CD14-positive monocyte (primary cell): ENCODE measurements at regions not wholly inside any gene's neighbourhood (a gene's known extent, or its start where the extent isn't known, plus 50 kb on each side); places are given as distances from the start of the nearest gene placed in this dataset.

Experiments used
- DNase-seq, 3 donors: peaks; one replicate each; pipeline ENCODE4 v3.0.0-alpha.2; 2011 to 2022
- H2AFZ ChIP-seq: 2 replicates; pipeline ENCODE4 v1.6.0; 2012; ENCODE audit warnings: mild to moderate bottlenecking, low read depth, low read length, inconsistent platforms; ENCODE audit not compliant: insufficient read depth, poor library complexity, severe bottlenecking
- H3K27ac ChIP-seq, 2 donors: 1 replicate in 1 of 2; 2 replicates in 1 of 2; pipeline ENCODE4 v1.5.1; 2012 to 2013; ENCODE audit warnings: low read length in 2 of 2, control low read depth in 1 of 2, inconsistent platforms in 1 of 2, low read depth in 1 of 2, mild to moderate bottlenecking in 1 of 2
- H3K27me3 ChIP-seq, 2 donors: one replicate each; pipeline versions ENCODE4 v1.6.0 to v1.6.1; 2011 to 2013; ENCODE audit warnings: low read length in 2 of 2; ENCODE audit not compliant: control insufficient read depth in 2 of 2, insufficient read depth in 2 of 2
- H3K36me3 ChIP-seq, 2 donors: replicated peaks in 1 of 2; 1 replicate in 1 of 2; 2 replicates in 1 of 2; pipeline versions ENCODE4 v1.5.1 to v1.6.1; 2012 to 2013; ENCODE audit warnings: low read length in 2 of 2, control low read depth in 1 of 2, inconsistent platforms in 1 of 2, mild to moderate bottlenecking in 1 of 2; ENCODE audit not compliant: insufficient read depth in 2 of 2, control insufficient read depth in 1 of 2
- H3K4me1 ChIP-seq, 2 donors: 1 replicate in 1 of 2; 2 replicates in 1 of 2; pipeline versions ENCODE4 v1.5.1 to v1.6.1; 2012 to 2013; ENCODE audit warnings: low read length in 2 of 2, control low read depth in 1 of 2, inconsistent platforms in 1 of 2, mild to moderate bottlenecking in 1 of 2, moderate library complexity in 1 of 2; ENCODE audit not compliant: insufficient read depth in 2 of 2, control insufficient read depth in 1 of 2
- H3K4me2 ChIP-seq: replicated peaks from 2 replicates; pipeline ENCODE3; 2012; ENCODE audit warnings: low read length, moderate library complexity, mild to moderate bottlenecking; ENCODE audit not compliant: poor library complexity, severe bottlenecking; ENCODE audit errors: extremely low read depth
- H3K4me3 ChIP-seq, 3 experiments: fragments of 200-600 bp in 1 of 3; sonication (generic) in 1 of 3; replicated peaks in 1 of 3; 1 replicate in 2 of 3; 2 replicates in 1 of 3; pipeline ENCODE4 v1.5.1; 2011 to 2013; ENCODE audit warnings: low read length in 3 of 3, mild to moderate bottlenecking in 3 of 3, control low read depth in 2 of 3, low read depth in 2 of 3, inconsistent platforms in 1 of 3, moderate library complexity in 1 of 3
- H3K79me2 ChIP-seq: 2 replicates; pipeline ENCODE4 v1.6.0; 2012; ENCODE audit warnings: mild to moderate bottlenecking, control low read depth, inconsistent platforms, low read length, moderate library complexity; ENCODE audit not compliant: insufficient read depth
- H3K9ac ChIP-seq: 2 replicates; pipeline ENCODE4 v1.6.0; 2017; ENCODE audit warnings: low read length, mild to moderate bottlenecking; ENCODE audit not compliant: insufficient read depth, poor library complexity, severe bottlenecking
- H3K9me3 ChIP-seq, 2 donors: replicated peaks in 1 of 2; 1 replicate in 1 of 2; 2 replicates in 1 of 2; pipeline versions ENCODE4 v1.5.1 to v1.6.1; 2012 to 2013; ENCODE audit warnings: low read length in 2 of 2, control low read depth in 1 of 2; ENCODE audit not compliant: control insufficient read depth in 1 of 2, insufficient read depth in 1 of 2
- H4K20me1 ChIP-seq: 2 replicates; pipeline ENCODE4 v1.6.0; 2012; ENCODE audit warnings: mild to moderate bottlenecking, low read length, control low read depth, moderate library complexity; ENCODE audit not compliant: insufficient read depth
- H3K27ac Mint-ChIP-seq, 7 donors: one replicate each; pipeline ENCODE4 v1.8.0; 2020; ENCODE audit warnings: mild to moderate bottlenecking in 7 of 7, mixed read lengths in 7 of 7, moderate library complexity in 6 of 7, inconsistent platforms in 2 of 7
- H3K27me3 Mint-ChIP-seq, 3 donors: one replicate each; pipeline ENCODE4 v1.8.0; 2021 to 2022; ENCODE audit warnings: low read depth in 3 of 3, mild to moderate bottlenecking in 3 of 3, mixed read lengths in 3 of 3, moderate library complexity in 3 of 3, inconsistent platforms in 1 of 3
- H3K36me3 Mint-ChIP-seq, 2 donors: one replicate each; pipeline ENCODE4 v1.8.0; 2020; ENCODE audit warnings: mixed read lengths in 2 of 2, inconsistent platforms in 1 of 2, mild to moderate bottlenecking in 1 of 2
- H3K4me1 Mint-ChIP-seq: one replicate; pipeline ENCODE4 v1.8.0; 2020; ENCODE audit warnings: mild to moderate bottlenecking, mixed read lengths
- H3K4me3 Mint-ChIP-seq, 2 donors: one replicate each; pipeline ENCODE4 v1.8.0; 2020; ENCODE audit warnings: mild to moderate bottlenecking in 2 of 2, mixed read lengths in 2 of 2, moderate library complexity in 1 of 2
- H3K9me3 Mint-ChIP-seq, 7 donors: one replicate each; pipeline ENCODE4 v1.8.0; 2020 to 2022; ENCODE audit warnings: mixed read lengths in 7 of 7, mild to moderate bottlenecking in 6 of 7, moderate library complexity in 6 of 7, inconsistent platforms in 2 of 7
- WGBS: methylation state at CpG from one replicate; pipeline ENCODE4 v1.1.5; 2013; ENCODE audit warnings: missing lambda C conversion rate; ENCODE audit not compliant: insufficient coverage; 5-methylcytosine and 5-hydroxymethylcytosine counted together
- intact Hi-C, 2 donors: fragments of 100-400 bp; cut with micrococcal nuclease; formaldehyde crosslinking; loops; one replicate each; pipeline versions ENCODE4 v1.15.0 to v1.15.1; 2023
- TF ChIP-seq, protein P1 (sequence below): fragments of 200-600 bp; IDR thresholded peaks from one replicate; pipeline ENCODE4 v1.8.0; 2022; ENCODE audit warnings: antibody characterized with exemption, mild to moderate bottlenecking

DNA sequence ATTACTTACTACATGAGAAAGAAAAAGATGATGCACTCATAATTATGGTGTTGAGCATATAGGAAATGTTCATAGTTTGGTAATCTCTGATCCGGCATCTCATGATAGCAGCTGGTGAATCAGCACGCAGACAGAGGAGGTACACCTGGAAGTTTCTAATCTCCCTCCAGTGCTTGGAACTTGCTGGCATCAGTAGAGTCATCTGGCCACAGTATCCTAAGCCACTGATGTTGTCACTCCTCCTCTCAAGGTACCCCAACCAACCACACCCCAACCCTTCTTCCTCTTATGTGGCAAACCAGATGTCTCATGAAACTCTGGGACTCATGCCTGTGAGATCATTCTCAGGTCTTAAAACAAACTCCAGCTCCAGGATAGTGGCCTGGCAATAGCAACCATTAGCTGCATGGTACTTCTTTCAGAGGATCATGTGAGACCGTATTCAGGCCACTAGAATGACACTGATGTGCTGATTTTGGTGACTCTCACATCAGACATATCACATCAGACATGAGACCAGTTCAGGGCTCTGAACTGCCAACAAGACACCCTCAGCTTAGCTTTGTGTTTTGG lies 143.0 kb downstream of the RASSF9 start:
- TF ChIP-seq, protein P1, sequence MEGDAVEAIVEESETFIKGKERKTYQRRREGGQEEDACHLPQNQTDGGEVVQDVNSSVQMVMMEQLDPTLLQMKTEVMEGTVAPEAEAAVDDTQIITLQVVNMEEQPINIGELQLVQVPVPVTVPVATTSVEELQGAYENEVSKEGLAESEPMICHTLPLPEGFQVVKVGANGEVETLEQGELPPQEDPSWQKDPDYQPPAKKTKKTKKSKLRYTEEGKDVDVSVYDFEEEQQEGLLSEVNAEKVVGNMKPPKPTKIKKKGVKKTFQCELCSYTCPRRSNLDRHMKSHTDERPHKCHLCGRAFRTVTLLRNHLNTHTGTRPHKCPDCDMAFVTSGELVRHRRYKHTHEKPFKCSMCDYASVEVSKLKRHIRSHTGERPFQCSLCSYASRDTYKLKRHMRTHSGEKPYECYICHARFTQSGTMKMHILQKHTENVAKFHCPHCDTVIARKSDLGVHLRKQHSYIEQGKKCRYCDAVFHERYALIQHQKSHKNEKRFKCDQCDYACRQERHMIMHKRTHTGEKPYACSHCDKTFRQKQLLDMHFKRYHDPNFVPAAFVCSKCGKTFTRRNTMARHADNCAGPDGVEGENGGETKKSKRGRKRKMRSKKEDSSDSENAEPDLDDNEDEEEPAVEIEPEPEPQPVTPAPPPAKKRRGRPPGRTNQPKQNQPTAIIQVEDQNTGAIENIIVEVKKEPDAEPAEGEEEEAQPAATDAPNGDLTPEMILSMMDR: no peak
- WGBS: 94% methylated on average over 2 of the region's 3 CpGs
- no peaks in the 10 kb centered on the region for H3K9me3 ChIP-seq
- no peak overlapping the region for H2AFZ ChIP-seq
- H4K20me1 ChIP-seq: no peaks in the 10 kb centered on the region
- Mint-ChIP-seq H3K9me3 (no peaks in the 10 kb centered on the region), H3K36me3 (no peaks in the 10 kb centered on the region), H3K27me3 (peaks cover 0 to 1% (median 0%) of the 10 kb centered on the region in 3 donors), H3K4me1 (no peaks in the 10 kb centered on the region), H3K4me3 (no peak overlapping the region), H3K27ac (no peak overlapping the region)
- no peaks in the 10 kb centered on the region for H3K79me2 ChIP-seq
- no peaks in the 10 kb centered on the region for H3K36me3 ChIP-seq
- no peaks in the 10 kb centered on the region for H3K4me1 ChIP-seq
- intact Hi-C loops: no loop called here
- H3K9ac ChIP-seq: no peak overlapping the region
- H3K27ac ChIP-seq: no peak overlapping the region
- H3K4me2 ChIP-seq: no peak overlapping the region
- H3K27me3 ChIP-seq: no peaks in the 10 kb centered on the region
- no peak for DNase-seq
- H3K4me3 ChIP-seq: no peak overlapping the region

- Histone ChIP-seq H3K27ac (no peak overlapping the region), H3K9me3 (no peaks in the 10 kb centered on the region), H3K4me3 (no peak overlapping the region), H4K20me1 (no peaks in the 10 kb centered on the region), H3K27me3 (no peaks in the 10 kb centered on the region), H3K4me2 (no peak overlapping the region), H3K4me1 (no peaks in the 10 kb centered on the region), H3K9ac (no peak overlapping the region), H3K36me3 (no peaks in the 10 kb centered on the region), H2AFZ (no peak overlapping the region), H3K79me2 (no peaks in the 10 kb centered on the region)
- peaks cover 0 to 2% (median 0%) of the 10 kb centered on the region in 7 donors for H3K9me3 Mint-ChIP-seq
- no peak overlapping the region for H3K27ac Mint-ChIP-seq
- no peak overlapping the region for H3K4me3 Mint-ChIP-seq
- no peak for DNase-seq
- H3K4me1 Mint-ChIP-seq: no peaks in the 10 kb centered on the region
- no peaks in the 10 kb centered on the region for H3K36me3 Mint-ChIP-seq
- WGBS: 42% methylated on average over 2 of the region's 4 CpGs
- H3K27me3 Mint-ChIP-seq: no peaks in the 10 kb centered on the region
- TF ChIP-seq, protein P1: no peak
- intact Hi-C loops: no loop called here
These were observed 141.0 kb downstream of the RASSF9 start for GRCh38 chr12:85695097-85695715.
